A549 (cell line): ENCODE measurements at regions not wholly inside any gene's neighbourhood (a gene's known extent, or its start where the extent isn't known, plus 50 kb on each side); places are given as distances from the start of the nearest gene placed in this dataset.

Experiments used
- CTCF ChIP-seq: fragments of >200 bp; sonication (Bioruptor Twin); formaldehyde crosslinking; IDR thresholded peaks from 3 replicates; pipeline ENCODE4 v1.5.1; 2016
- EP300 ChIP-seq, 2 experiments: fragments of >200 bp; sonication (Bioruptor Twin); formaldehyde crosslinking; IDR thresholded peaks; 2 replicates in 1 of 2; 3 replicates in 1 of 2; pipeline ENCODE4 v1.6.1; 2016 to 2017
- JUN ChIP-seq, 2 experiments: fragments of >200 bp; sonication (Bioruptor Twin); formaldehyde crosslinking; IDR thresholded peaks; 2 replicates in 1 of 2; 3 replicates in 1 of 2; pipeline ENCODE4 v1.6.1; 2016 to 2017
- JUNB ChIP-seq: fragments of >200 bp; sonication (Bioruptor Twin); formaldehyde crosslinking; IDR thresholded peaks from 2 replicates; pipeline ENCODE4 v1.6.1; 2016
- MAFK ChIP-seq: fragments of 450-650 bp; IDR thresholded peaks from 2 replicates; pipeline ENCODE4 v1.6.1; 2014; ENCODE audit not compliant: partially characterized antibody
- PHF8 ChIP-seq: fragments of 200-600 bp; sonication (generic); IDR thresholded peaks from 2 replicates; pipeline ENCODE4 v1.6.1; 2016; ENCODE audit warnings: low read depth, mild to moderate bottlenecking, antibody characterized with exemption, moderate library complexity, borderline replicate concordance
- POLR2A ChIP-seq: IDR thresholded peaks from 2 replicates; pipeline ENCODE4 v1.6.1; 2012; ENCODE audit warnings: mild to moderate bottlenecking, low read length
- RAD21 ChIP-seq, 2 experiments: fragments of >200 bp in 1 of 2; sonication (Bioruptor Twin) in 1 of 2; formaldehyde crosslinking in 1 of 2; IDR thresholded peaks in 1 of 2; conservative IDR thresholded peaks in 1 of 2; 2 replicates in 1 of 2; 3 replicates in 1 of 2; pipeline ENCODE4 v1.6.1; 2012 to 2018; ENCODE audit warnings: inconsistent platforms in 1 of 2
- RARB ChIP-seq: fragments of 250-450 bp; sonication (Bioruptor Pico); IDR thresholded peaks from 2 replicates; pipeline ENCODE4 v1.8.0; 2021; ENCODE audit warnings: mild to moderate bottlenecking, moderate library complexity
- TFCP2L1 ChIP-seq: fragments of 250-450 bp; sonication (Bioruptor Pico); IDR thresholded peaks from 2 replicates; pipeline ENCODE4 v1.5.0; 2021; ENCODE audit warnings: mild to moderate bottlenecking
- ZC3H11A ChIP-seq: fragments of 450-650 bp; IDR thresholded peaks from 2 replicates; pipeline ENCODE4 v1.6.1; 2014; ENCODE audit warnings: antibody characterized with exemption, mild to moderate bottlenecking
- ZFP36 ChIP-seq: fragments of 450-650 bp; IDR thresholded peaks from 2 replicates; pipeline ENCODE4 v1.6.1; 2014; ENCODE audit warnings: borderline replicate concordance; ENCODE audit not compliant: partially characterized antibody
- TF ChIP-seq, protein P1 (sequence below): fragments of 200-600 bp; sonication (generic); IDR thresholded peaks from 2 replicates; pipeline ENCODE4 v1.6.1; 2016; ENCODE audit warnings: antibody characterized with exemption, mild to moderate bottlenecking, moderate library complexity
- TF ChIP-seq, protein P2 (sequence below): IDR thresholded peaks from 2 replicates; pipeline ENCODE4 v1.6.1; 2012

DNA sequence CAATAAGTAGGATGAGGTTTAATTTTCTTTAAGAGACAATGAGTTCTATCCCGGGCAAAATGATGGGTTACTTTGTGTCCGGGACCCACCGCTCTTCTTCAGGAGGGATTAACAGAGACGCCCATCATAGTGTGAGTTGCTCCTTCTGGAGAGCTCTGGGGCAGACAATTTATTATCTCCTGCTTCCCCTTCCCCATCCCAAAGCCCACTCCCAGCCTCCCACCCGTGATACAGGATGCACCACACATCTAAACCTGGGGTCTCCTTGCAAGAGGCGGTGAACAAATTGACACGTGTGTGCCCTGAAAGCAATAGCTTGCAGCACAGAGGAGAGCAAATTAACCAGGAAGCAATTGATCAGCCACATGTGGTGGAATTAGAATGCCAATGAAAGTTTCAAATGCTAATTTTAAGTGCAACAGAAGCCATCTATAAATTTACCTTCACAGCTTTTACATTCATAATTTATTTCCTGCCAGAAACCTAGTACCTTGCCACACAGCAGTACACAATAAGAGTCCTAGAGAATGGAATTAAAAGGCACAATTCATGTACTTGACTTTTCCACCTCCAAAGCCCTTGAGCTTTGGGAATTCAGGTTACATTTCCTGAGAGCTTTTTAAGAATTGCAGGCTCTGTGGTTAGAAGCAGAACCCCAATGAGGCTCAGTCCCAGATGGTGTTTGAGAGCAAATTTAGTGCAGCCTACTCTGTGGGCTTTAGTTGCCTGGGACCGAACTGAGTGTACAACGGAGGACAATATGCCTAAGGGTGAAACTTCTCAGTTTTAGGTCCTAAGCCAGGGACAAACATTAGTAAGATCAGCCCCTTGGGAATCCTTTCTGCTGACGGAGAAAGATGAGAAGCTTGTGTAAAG lies 399.6 kb downstream of the MED10 start:
- TF ChIP-seq CTCF (no peak), PHF8 (no peak), RAD21 (conservative IDR thresholded peaks at IDR 0.05 in 1 of 2, IDR thresholded peaks at IDR 0.05 in 1 of 2) (no peak), JUNB (no peak), JUN (IDR thresholded peaks at IDR 0.05) (no peak), TFCP2L1 (no peak), POLR2A (no peak), MAFK (no peak), EP300 (IDR thresholded peaks at IDR 0.05) (no peak), ZC3H11A (no peak), ZFP36 (no peak), RARB (CRISPR knock-in tag) (no peak)
- TF ChIP-seq, protein P1, sequence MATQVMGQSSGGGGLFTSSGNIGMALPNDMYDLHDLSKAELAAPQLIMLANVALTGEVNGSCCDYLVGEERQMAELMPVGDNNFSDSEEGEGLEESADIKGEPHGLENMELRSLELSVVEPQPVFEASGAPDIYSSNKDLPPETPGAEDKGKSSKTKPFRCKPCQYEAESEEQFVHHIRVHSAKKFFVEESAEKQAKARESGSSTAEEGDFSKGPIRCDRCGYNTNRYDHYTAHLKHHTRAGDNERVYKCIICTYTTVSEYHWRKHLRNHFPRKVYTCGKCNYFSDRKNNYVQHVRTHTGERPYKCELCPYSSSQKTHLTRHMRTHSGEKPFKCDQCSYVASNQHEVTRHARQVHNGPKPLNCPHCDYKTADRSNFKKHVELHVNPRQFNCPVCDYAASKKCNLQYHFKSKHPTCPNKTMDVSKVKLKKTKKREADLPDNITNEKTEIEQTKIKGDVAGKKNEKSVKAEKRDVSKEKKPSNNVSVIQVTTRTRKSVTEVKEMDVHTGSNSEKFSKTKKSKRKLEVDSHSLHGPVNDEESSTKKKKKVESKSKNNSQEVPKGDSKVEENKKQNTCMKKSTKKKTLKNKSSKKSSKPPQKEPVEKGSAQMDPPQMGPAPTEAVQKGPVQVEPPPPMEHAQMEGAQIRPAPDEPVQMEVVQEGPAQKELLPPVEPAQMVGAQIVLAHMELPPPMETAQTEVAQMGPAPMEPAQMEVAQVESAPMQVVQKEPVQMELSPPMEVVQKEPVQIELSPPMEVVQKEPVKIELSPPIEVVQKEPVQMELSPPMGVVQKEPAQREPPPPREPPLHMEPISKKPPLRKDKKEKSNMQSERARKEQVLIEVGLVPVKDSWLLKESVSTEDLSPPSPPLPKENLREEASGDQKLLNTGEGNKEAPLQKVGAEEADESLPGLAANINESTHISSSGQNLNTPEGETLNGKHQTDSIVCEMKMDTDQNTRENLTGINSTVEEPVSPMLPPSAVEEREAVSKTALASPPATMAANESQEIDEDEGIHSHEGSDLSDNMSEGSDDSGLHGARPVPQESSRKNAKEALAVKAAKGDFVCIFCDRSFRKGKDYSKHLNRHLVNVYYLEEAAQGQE, result no peak
- TF ChIP-seq, protein P2, sequence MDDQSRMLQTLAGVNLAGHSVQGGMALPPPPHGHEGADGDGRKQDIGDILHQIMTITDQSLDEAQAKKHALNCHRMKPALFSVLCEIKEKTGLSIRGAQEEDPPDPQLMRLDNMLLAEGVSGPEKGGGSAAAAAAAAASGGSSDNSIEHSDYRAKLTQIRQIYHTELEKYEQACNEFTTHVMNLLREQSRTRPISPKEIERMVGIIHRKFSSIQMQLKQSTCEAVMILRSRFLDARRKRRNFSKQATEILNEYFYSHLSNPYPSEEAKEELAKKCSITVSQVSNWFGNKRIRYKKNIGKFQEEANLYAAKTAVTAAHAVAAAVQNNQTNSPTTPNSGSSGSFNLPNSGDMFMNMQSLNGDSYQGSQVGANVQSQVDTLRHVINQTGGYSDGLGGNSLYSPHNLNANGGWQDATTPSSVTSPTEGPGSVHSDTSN, result no peak
